ENCODE measurements at regions not wholly inside any gene's neighbourhood (a gene's known extent, or its start where the extent isn't known, plus 50 kb on each side); places are given as distances from the start of the nearest gene placed in this dataset.

DNA sequence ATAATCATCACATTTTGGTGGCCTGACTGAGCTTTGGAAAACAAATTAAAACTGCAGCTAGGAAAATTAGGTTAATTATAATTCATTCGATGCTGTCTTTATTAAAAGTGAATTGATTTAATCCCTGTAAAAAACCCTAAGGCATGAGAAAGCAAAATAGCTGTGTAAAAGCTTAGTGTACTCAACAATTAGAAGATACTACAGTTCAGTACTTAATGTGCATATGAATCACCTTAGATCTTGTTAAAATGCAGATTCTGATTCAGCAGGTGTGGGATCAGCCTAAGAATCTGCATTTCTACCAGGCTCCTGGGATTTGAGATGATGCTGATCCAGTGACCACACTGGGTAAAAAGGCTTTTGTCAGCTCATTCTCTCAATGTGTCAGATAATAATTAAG, 559.9 kb upstream of the GOLIM4 start:
- TF ChIP-seq YY1 (IDR thresholded peaks at IDR 0.05; ENCODE audit: low read depth), result no peak
- no peak for TF ChIP-seq CEBPB (IDR thresholded peaks at IDR 0.05)
